AML-193 (cell line): ENCODE measurements at regions not wholly inside any gene's neighbourhood (a gene's known extent, or its start where the extent isn't known, plus 50 kb on each side); places are given as distances from the start of the nearest gene placed in this dataset.

Source experiments
- DNase-seq, 2 experiments: peaks; one replicate each; lab custom pipeline; 2025; lab: John Stamatoyannopoulos, UW

DNA sequence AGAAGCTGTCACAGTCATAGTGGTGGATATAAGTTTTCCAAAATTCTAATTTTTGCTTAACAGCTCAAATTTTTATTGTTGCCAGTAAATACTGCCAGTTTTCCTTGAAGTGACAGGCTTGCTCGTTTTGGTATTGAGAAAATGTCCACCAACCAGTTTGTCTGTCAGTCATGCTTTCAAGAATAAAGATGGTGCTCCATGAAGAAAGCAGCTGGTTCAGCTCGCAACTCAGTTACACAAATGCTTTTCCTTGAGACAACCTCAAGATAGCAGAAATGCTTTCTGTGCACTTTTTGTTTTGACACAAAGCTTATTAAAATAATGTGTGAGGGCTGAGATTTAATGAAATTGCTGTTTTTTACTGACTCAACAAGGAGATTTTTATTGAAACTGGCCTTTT lies 135.7 kb downstream of the LRRC70 start:
- DNase-seq, result no peak

DNA sequence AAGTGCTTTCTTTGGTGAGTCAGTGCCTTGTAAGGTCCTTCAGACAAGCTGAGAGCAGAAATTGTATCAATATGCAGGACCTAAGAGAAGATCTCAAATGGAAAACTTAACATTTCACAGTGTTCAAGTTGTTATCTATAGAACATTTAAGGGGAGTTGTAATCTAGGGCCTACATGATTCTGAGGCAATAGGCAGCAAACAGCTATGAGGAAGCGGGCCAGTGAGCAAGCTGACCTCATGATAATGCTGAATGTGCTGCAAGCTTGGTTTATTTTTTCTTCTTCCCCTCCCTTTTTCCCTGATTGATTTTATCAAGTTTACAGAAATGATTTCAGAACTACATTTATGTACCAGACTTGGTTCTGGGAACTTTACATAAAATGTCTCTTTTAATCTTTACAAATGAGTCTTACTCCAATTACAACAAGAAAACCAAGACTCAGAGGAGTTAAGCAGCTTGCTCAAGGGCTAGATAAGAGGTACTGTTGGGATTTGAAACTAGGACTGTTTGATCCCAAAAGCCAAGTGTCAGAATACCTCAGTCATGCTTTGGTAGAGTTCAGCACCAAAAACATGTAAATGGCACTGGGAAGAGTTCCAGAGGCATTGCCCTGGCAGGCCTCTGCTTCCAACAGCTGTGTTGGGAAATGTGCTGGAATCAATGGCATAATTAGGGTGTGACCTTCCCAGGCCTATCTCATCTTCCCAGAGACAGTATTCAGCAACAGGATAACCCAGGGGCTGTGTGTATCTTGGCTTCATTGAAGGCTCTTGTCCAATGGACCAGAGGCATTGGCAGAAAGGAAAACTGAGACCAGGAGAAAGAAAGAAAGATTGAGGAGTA lies 130.1 kb downstream of the LRRC70 start:
- DNase-seq, result no peak

DNA sequence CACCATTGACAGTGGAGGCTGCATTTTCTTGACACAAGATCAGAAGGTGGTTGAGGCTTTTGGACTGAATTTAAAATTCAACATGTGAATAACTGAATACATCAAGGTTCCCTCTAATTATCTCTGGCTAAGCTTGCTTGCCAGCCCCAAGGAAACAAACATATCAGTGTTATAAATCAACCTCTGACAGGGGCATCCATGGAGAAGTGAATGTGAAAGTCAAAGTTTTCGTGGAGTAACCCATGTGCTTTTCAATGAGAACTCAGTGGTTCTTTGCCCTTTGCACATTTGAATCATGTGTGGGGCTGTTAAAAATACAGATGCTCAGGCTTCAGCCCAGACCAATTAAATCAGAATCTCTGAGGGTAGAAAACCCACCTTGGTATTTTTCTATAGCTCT lies 128.9 kb downstream of the LRRC70 start:
- DNase-seq, result no peak

DNA sequence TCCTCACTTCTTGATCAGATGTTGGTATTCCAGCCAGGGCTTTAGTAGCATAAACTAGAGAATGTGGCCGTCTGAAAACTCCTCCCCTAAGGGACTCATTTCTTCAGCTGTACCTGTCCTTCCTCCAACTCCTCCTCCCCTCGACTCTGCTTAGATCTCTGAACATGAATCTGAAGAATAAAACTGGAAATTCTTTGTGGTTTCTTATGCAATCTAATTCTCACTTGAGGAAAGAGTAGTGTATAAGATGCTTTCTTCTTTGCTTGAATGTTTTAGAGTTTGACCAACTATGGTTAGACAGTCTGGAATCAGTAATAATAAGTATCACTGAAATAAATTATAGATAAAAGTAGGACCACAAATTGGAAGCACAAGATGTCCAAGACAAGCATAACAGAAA lies 128.5 kb downstream of the LRRC70 start:
- DNase-seq, result no peak

DNA sequence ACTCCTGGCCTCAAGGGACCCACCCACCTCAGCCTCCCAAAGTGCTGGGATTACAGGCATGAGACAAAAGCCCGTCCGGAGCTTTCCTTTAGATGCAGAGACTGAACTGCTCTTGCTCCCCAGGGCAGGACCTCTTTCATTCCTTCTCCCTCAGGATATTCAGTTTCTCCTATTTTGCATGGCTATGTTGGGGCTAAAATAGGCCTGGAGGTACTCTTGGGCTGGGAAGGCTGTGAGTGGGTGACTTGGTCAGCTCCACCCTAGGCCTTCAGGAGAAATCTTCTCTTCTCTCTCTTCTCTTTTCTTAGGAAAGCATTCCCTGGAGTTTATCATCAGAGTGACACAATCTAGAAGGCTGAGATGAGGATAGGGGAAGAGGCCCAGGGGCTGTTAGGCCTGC lies 126.4 kb downstream of the LRRC70 start:
- DNase-seq, result no peak

DNA sequence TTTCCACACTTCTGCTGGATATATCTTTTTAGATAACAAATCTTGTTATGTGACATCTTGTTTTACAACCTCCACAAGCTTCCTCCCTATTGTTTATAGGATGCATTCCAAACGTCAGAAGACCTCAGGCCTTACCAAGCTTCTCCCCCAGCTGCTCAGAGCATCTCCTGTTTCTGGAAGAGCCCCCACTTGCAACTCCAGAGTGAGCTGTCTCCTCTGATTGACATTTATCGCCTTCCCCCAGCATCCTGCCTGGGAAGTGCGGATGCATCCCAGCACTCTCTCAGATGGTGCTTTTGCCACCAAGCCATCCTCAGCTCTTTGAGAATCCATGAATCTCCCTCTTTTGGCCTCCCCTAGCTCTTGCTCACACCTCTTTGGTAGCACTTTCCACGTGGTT lies 123.5 kb downstream of the LRRC70 start:
- DNase-seq, result no peak

DNA sequence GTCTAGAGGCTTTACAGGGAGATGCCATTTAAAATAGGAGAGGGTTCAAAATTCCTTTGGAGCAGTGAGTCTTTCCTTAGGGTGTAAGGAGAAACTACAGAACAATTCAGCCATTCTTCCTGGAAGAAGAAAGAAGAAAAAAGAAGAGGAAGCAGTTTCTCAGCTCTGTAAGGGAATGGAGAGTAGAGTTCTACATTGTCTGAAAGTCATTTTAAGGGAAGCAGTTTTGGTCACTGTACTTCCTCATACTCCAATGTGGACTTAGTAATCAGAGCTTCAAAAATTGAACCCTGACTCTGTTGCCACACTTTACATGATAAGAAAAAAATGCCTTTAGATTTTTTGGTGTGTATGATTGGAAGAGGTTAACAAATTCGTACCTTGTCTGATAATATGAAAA lies 122.4 kb downstream of the LRRC70 start:
- no peak for DNase-seq

DNA sequence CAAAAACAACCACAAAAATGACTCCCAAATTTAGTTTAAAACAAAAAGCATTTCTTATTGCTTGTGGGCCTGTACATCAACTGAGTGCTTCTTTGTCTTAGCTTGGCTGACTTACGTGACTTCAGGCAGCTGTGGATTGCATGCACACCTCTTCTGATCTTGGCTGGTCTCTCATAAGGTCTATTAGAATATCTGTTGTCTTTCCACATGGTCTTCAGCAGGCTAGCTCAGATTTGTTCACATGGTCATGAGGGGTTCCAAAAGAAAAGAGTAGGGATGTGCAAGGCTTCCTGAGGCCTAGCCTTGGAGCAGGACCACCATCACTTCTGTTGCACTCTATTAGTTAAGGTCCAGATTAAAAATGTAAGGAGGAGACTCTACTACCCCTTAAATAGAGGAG lies 120.1 kb downstream of the LRRC70 start:
- DNase-seq, result no peak

DNA sequence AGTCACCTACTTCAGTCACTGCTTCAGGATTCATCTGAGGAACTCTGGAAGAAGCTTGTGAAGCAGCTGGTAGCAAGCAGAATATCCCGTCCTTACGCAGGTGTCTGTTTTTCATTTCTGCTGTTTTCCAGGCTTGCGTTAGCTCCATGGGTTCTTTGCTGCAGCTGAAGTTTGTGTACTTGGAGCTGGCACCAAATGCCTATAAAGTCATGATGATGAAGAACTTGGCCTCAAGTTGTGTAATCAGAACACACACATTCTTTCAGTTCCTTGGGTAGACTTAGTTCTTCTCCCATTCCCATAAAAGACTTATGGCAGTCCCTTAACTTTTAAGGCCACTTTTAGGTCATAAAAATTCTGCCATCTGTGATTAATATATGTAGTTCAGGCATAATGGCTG lies 116.7 kb downstream of the LRRC70 start:
- no peak for DNase-seq

DNA sequence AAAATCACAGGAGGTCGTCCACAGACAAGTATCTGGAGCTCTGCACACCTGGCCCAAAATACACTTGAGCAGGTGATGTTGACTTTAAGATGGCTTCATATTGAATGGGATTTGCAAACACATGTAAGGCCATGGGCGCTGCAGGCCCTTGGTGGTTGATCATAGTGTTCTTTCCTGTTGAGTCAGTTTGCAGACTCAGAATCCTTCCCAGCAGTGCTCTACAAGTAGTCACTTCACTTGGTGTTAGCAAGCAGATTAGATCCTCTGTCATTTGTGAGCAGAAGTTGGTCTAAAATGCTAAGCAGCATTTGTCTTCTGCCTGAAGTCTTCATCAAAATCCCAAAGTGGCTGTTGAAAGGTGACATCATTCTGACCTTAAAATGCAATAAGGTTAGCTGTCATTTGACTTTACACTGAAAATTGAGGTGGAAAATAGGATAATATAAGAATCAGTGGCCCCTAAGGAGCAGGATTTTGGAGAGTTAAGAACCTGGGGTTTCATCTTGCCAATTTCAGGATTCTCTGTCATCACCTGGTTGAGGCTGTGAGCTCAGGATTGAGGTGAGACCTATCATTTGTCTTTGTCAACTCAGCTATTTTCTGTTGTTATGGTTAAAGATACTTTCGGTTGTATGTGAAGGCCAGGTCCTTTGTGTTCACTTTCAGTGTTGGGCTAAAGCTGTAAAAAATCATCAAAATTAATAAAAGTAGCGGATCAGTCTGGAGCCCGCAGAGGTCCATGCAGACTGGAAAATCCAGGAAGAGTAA lies 114.5 kb downstream of the LRRC70 start:
- DNase-seq, result no peak

DNA sequence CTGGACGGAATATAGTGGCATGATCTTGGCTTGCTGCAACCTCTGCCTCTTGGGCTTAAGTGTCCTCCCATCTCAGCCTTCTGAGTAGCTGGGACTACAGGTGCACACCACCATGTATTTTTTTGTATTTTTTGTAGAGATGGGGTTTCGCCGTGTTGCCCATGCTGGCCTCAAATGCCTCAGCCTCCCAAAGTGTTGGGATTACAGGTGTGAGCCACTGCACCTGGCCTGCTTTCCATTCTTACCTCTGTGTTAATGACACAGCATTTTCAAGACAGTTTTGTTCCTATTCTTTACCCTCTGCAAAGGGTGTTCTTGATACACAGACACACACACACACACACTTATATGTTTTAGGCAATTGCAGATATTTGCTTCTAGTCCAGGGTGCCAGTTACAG lies 113.3 kb downstream of the LRRC70 start:
- DNase-seq, result no peak

DNA sequence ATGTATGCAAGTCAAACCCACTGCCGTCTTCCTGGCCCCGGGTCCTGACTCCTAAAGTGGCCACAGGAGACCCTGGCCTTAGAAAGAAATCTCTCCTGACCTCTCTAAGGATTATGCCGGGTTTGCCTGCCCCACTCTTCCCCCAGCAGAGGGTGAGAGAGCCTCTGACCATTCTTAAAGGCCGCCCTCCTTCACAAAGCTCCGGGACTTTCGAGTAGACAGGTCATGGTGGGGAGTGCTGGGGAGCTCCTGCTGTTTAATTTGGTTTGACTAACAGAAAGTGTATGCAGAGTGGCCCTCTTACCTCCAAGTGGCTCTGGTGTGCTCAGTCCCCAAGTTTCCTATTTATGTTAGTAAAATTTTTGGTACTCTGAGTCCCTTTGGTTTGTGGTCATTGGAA lies 111.8 kb downstream of the LRRC70 start:
- no peak for DNase-seq

DNA sequence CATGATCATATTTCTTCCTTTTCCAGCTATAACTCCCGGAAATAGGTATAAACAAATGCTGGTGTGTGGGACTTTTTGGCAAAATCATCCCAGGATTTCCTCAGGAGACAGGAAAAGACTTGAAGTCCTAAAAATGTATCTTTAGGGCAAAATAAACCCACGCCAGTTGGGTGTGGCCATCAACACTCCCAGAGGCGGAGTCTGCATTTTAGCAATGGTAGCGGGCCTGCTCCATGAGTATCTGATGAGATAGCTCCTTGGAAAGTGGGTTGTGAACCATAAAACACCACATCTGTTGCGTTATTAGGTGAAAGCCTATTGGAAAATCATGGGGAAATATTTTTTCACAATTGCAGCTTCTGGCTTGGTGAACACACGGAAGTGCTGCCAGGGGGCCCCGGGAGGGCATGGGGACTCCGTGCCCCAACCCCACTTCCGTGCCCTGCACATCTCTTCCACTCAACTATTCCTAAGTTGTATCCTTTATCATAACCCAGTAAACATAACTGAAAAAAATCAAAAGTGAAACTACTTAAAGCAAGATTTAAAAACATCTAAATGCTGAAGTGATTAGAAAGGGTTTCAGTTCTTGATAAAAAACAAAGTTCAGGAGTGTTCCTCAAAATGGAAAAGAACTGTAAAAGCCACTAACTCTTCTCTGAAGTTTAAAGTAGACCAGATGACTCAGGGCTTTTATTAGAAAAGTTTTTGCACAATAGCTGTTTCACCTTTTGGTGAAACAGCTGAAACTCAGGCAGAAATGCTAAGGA lies 111.2 kb downstream of the LRRC70 start:
- DNase-seq, result no peak

DNA sequence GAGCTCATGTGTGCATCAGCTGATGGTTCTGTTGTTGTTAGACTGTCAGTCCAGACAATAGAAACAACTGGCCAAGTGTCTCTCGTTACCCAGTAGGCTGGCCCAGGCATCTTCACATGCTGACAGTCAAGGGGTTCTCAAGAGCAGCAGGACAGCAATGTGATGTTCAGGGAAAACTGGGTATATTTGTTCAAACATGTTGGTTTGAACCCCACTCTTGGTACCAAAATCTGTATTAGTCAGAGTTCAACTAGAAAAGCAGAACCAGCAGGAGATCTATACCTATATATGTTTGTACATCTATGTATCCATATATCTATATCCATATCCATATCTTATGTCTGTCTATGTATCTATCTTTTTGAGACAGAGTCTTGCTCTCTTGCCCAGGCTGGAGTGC lies 108.1 kb downstream of the LRRC70 start:
- DNase-seq, result no peak

DNA sequence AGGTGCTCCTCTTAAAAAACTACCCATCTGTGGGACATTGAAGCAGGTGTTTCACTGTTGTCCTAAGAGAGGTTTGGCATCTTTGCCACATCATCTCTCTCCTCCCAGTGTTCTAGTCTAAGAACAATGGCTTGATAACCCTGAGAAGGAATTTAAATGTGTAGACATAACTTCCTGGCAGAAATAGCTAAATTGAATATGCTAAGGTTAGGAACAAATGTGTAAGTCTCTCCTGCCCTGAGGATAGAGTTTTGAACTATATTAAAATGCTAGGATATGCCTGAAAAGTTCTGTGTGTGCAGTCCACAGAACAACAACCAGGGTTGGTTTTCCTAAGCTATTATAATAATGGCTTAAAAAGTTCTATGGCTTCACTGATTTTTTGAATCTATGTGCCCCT lies 106.6 kb downstream of the LRRC70 start:
- DNase-seq, result no peak

DNA sequence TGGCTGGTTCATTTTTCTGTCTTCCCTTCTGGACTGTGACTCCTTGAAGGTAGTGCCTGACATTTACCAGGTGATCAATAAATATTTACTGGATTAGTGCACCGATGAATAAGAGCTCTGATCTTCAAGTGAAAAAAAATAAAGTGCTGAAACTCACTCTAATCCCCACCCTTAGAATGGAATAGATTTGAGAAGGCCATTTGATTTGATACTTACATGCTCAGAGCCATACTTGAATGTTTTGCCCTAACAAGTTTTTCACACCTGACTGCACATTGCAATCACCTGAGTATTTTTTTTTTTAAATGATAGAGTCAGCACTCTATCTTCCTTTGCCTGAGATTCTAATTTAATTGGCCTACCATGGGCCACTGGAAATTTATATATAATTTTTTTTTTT lies 105.7 kb downstream of the LRRC70 start:
- DNase-seq, result no peak

DNA sequence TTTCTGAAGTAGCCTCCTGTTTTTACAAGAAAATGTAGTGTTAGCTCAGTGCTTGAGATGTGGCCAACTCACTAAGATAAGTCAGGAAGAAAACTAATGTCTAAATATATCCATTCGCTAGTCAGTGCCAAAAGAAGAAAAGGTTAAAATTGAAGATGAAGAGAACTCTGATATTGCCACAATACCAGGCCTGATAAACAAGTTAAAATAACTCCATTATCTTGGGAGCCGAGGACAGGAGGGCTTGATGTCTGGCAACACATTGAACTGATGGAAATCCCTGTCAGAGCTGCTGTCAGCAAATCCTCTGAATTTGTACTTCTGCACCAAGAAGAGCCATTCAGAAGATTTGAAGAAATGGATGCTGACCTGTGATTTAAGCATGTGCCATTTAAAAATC lies 103.4 kb downstream of the LRRC70 start:
- DNase-seq, result no peak

DNA sequence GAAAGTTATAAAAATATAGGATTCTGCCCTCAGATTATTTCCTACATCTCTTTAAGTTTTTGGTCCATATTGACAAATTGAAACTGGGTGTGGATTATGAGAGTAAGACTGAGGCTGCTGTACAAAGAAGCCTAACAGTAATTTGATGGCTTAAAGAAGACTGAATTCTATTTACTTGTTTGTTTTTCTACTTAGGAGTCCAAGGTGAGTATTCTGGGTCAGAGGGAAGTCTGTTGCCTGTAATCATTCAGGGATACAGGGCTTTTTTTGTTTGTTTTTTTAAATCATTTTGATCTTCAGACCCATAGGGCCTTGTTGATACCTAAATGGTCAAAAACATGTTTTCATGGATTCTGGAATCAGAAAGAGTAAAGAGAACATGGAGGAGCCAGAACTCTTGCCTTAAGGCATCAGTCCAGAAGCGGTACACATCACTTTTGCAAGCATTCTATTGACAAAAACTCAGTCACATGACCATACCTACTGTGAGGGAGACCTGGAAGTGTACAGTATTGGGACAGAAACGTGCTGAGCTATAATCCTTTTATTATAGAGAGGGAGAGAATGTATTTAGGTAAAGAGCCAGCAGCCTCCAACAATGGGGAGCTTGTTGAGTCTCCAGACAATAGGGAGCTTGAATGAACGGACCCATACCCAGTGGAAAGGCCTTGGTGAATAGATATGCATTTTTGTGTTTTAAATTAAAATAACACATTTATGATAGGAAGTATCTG lies 102.7 kb downstream of the LRRC70 start:
- no peak for DNase-seq

DNA sequence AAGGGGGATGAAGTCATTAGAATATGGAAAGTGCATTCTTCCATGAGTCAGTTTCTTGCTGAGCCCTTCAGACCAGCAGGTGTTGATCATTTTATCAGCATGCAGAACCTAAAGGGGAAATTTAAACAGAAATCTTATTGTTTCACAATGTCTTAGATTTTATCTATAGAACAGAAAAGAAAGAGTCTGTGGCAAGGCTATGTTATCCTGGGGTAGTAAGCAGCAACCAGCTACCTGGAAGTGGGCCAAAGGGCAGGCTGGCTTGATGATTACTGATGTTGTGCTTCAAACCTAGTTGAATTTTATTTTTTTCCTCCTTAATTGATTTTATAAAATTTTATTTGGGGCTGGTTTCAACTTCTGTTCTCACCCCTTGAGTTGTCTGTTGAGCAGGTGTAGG lies 101.5 kb downstream of the LRRC70 start:
- DNase-seq, result no peak
